Endothelial cell of umbilical vein (primary cell): ENCODE measurements at regions not wholly inside any gene's neighbourhood (a gene's known extent, or its start where the extent isn't known, plus 50 kb on each side); places are given as distances from the start of the nearest gene placed in this dataset.
"Not testable (repeated sequence)": the region's sequence is repeated elsewhere in the genome, so short reads cannot be mapped to it uniquely, and the experiment has no call there.

Experiments used
- BruUV-seq: library from RNA; stranded (reverse); fragments of 400-500 nt; replicated peaks from 2 replicates; lab custom pipeline; 2021; lab: Mats Ljungman, UMichigan
- CTCF ChIA-PET: fragments of 300-600, 350-600 bp; sonication (Branson Sonifier 250); formaldehyde crosslinking; loops from one replicate; lab custom pipeline; 2021; ENCODE audit warnings: antibody characterized with exemption, inconsistent platforms; lab: Charles Lee
- POLR2A ChIA-PET: fragments of 300-600, 350-600 bp; sonication (Branson Sonifier 250); formaldehyde crosslinking; loops from one replicate; lab custom pipeline; 2021; ENCODE audit warnings: antibody characterized with exemption, inconsistent platforms; lab: Charles Lee
- DNase-seq: peaks from one replicate; pipeline ENCODE4 v3.0.0-alpha.2; 2011; ENCODE audit warnings: low read depth, low spot score
- FAIRE-seq: peaks from 2 replicates; lab custom pipeline; 2011; peaks lifted over from hg19 to GRCh38; lab: Jason Lieb, UNC
- H2AFZ ChIP-seq: 2 replicates; pipeline ENCODE4 v1.6.0; 2012; ENCODE audit warnings: low read depth, low read length, control low read depth, inconsistent platforms
- H3K27ac ChIP-seq: 2 replicates; pipeline ENCODE4 v1.5.1; 2011; ENCODE audit warnings: low read depth, mild to moderate bottlenecking, control low read depth, low read length, moderate library complexity; ENCODE audit not compliant: insufficient read depth
- H3K27me3 ChIP-seq, 2 experiments: 2 replicates each; pipeline versions ENCODE4 v1.6.0 to v1.6.1; 2011; ENCODE audit warnings: low read length in 2 of 2, mixed read lengths in 1 of 2; ENCODE audit not compliant: control insufficient read depth in 2 of 2, insufficient read depth in 2 of 2
- H3K36me3 ChIP-seq, 2 experiments: 2 replicates in 1 of 2; 3 replicates in 1 of 2; pipeline ENCODE4 v1.5.1; 2011; ENCODE audit warnings: low read length in 2 of 2, mild to moderate bottlenecking in 1 of 2, moderate library complexity in 1 of 2; ENCODE audit not compliant: control insufficient read depth in 2 of 2, insufficient read depth in 2 of 2; ENCODE audit errors: extremely low read depth in 1 of 2
- H3K4me1 ChIP-seq: 3 replicates; pipeline ENCODE4 v1.5.1; 2011; ENCODE audit warnings: mild to moderate bottlenecking, low read length; ENCODE audit not compliant: control insufficient read depth, insufficient read depth; ENCODE audit errors: extremely low read depth
- H3K4me2 ChIP-seq: 2 replicates; pipeline ENCODE4 v1.6.1; 2011; ENCODE audit warnings: low read length, control low read depth, mixed read lengths; ENCODE audit not compliant: insufficient read depth
- H3K4me3 ChIP-seq, 3 experiments: fragments of 200-600 bp in 1 of 3; sonication (generic), shearing (Covaris generic) in 1 of 3; replicated peaks in 1 of 3; 2 replicates each; pipeline ENCODE4 v1.5.1; 2011 to 2016; ENCODE audit warnings: control low read depth in 3 of 3, low read length in 3 of 3, mild to moderate bottlenecking in 2 of 3, inconsistent platforms in 1 of 3, low read depth in 1 of 3, moderate library complexity in 1 of 3; ENCODE audit not compliant: insufficient read depth in 1 of 3
- H3K79me2 ChIP-seq: 2 replicates; pipeline ENCODE4 v1.6.0; 2012; ENCODE audit warnings: low read length, inconsistent platforms; ENCODE audit not compliant: control insufficient read depth, insufficient read depth
- H3K9ac ChIP-seq: replicated peaks from 2 replicates; pipeline ENCODE3; 2011; ENCODE audit warnings: low read length, control low read depth; ENCODE audit not compliant: insufficient read depth; ENCODE audit errors: extremely low read depth
- H3K9me1 ChIP-seq: replicated peaks from 3 replicates; pipeline ENCODE4 v1.6.0; 2011; ENCODE audit warnings: mild to moderate bottlenecking, low read length; ENCODE audit not compliant: control insufficient read depth, insufficient read depth; ENCODE audit errors: extremely low read depth
- H3K9me3 ChIP-seq: replicated peaks from 2 replicates; pipeline ENCODE4 v1.5.1; 2012; ENCODE audit warnings: low read length, inconsistent platforms; ENCODE audit not compliant: control insufficient read depth, insufficient read depth
- H4K20me1 ChIP-seq: replicated peaks from 2 replicates; pipeline ENCODE3; 2011; ENCODE audit warnings: mild to moderate bottlenecking, low read length; ENCODE audit not compliant: control insufficient read depth, insufficient read depth; ENCODE audit errors: extremely low read depth
- CTCF ChIP-seq, 2 donors: IDR thresholded peaks; 1 replicate in 1 of 2; 2 replicates in 1 of 2; pipeline ENCODE4 v1.5.1; 2011; ENCODE audit warnings: low read length in 2 of 2, mild to moderate bottlenecking in 2 of 2, moderate library complexity in 2 of 2, control low read depth in 1 of 2, inconsistent platforms in 1 of 2, low read depth in 1 of 2; ENCODE audit not compliant: insufficient read depth in 1 of 2; ENCODE audit errors: extremely low read depth in 1 of 2
- FOS ChIP-seq: IDR thresholded peaks from 2 replicates; pipeline ENCODE4 v1.6.1; 2011; ENCODE audit warnings: mild to moderate bottlenecking, low read length, moderate library complexity, borderline replicate concordance; ENCODE audit not compliant: insufficient read depth
- GATA2 ChIP-seq: IDR thresholded peaks from 2 replicates; pipeline ENCODE4 v1.7.0; 2011; ENCODE audit warnings: low read depth, mild to moderate bottlenecking, moderate library complexity, mixed read lengths, low read length; ENCODE audit not compliant: insufficient read length, insufficient read depth
- MYC ChIP-seq: IDR thresholded peaks from one replicate; pipeline ENCODE4 v1.6.1; 2011; ENCODE audit warnings: mild to moderate bottlenecking, low read depth, low read length
- POLR2A ChIP-seq: IDR thresholded peaks from 2 replicates; pipeline ENCODE4 v1.6.1; 2012; ENCODE audit warnings: low read depth, mild to moderate bottlenecking, control low read depth, low read length
- POLR2AphosphoS5 ChIP-seq: IDR thresholded peaks from 2 replicates; pipeline ENCODE4 v1.6.1; 2012; ENCODE audit warnings: low read depth, mild to moderate bottlenecking, control low read depth, low read length, moderate library complexity; ENCODE audit not compliant: insufficient read depth
- dilution Hi-C: fragments of 300-500 bp; cut with MboI; formaldehyde crosslinking; loops from one replicate; pipeline ENCODE4 v1.15.0; 2019; ENCODE audit warnings: low sequenced_read_pairs; ENCODE audit not compliant: extremely low pct_ligation_motif_present
- intact Hi-C: fragments of 100-400 bp; cut with micrococcal nuclease; formaldehyde crosslinking; loops from one replicate; pipeline ENCODE4 v1.10.0; 2022
- TF ChIP-seq, protein P1 (sequence below): IDR thresholded peaks from 2 replicates; pipeline ENCODE4 v1.6.1; 2011; ENCODE audit not compliant: insufficient read depth, insufficient read length

DNA sequence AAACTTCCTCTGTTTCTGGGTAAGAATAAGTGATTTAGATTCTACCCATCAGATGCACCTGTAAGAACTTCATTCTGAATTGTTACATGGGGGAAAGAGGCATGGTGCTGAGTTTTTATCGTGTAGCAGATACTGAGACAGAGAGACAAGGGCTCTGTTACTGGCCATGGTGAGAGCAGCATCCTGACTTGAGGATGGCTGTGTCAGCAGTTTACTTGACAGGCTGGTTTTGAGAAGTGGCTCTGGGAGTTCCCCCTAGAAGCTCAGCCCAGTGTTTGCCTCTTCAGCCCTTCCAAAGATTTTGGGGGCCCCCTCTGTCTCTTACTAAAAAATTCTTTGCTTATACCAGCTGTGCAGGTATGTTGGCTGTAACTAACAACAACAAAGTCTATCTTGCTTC is 510.5 kb downstream of the LRRC70 start:
- intact Hi-C loops = no loop called here
- Histone ChIP-seq H3K4me3 (no peak overlapping the region), H3K9me3 (no peaks in the 10 kb centered on the region), H3K9me1 (no peaks in the 10 kb centered on the region), H2AFZ (no peak overlapping the region), H3K9ac (no peak overlapping the region), H3K4me1 (no peaks in the 10 kb centered on the region), H4K20me1 (no peaks in the 10 kb centered on the region), H3K36me3 (no peaks in the 10 kb centered on the region), H3K79me2 (no peaks in the 10 kb centered on the region), H3K4me2 (no peak overlapping the region), H3K27ac (no peak overlapping the region), H3K27me3 (no peaks in the 10 kb centered on the region)
- CTCF ChIA-PET = no interaction called here
- POLR2A ChIA-PET = no interaction called here
- BruUV-seq = no TSS peak
- TF ChIP-seq POLR2A (no peak), GATA2 (no peak)
- TF ChIP-seq, protein P1, sequence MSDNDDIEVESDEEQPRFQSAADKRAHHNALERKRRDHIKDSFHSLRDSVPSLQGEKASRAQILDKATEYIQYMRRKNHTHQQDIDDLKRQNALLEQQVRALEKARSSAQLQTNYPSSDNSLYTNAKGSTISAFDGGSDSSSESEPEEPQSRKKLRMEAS = no peak
- dilution Hi-C loops = no loop called here
- DNase-seq (no peak), FAIRE-seq (no peak)

DNA sequence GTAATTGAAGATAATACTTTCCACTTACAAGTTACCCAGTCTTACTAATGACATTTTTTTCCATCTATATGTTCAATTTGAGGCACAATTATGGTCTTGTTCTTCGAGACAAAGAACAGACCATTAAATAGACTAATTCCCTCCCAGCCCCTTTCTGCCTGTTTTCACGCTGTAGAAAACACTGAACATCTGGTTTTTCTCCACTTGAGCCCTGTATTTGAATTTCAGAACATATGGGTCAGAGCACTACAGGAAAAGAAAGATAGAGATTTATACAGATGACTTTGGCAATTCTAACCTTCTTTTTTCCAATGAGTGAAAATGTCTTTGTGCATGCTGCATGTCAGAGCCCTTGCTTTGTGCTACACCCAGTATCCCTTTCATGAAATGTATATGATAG is 506.9 kb downstream of the LRRC70 start:
- dilution Hi-C loops (no loop called here), intact Hi-C loops (no loop called here)
- Histone ChIP-seq H3K9ac (no peak overlapping the region), H3K9me1 (no peaks in the 10 kb centered on the region), H3K79me2 (no peaks in the 10 kb centered on the region), H3K27me3 (no peaks in the 10 kb centered on the region), H3K36me3 (no peaks in the 10 kb centered on the region), H4K20me1 (no peaks in the 10 kb centered on the region), H3K4me2 (no peak overlapping the region), H3K9me3 (no peaks in the 10 kb centered on the region), H3K27ac (no peak overlapping the region), H3K4me1 (no peaks in the 10 kb centered on the region), H3K4me3 (no peak overlapping the region), H2AFZ (no peak overlapping the region)
- DNase-seq (no peak), FAIRE-seq (no peak)
- ChIA-PET CTCF (no interaction called here), POLR2A (no interaction called here)
- BruUV-seq = no TSS peak
- no peak for TF ChIP-seq MYC
- TF ChIP-seq POLR2AphosphoS5 = no peak
- no peak for TF ChIP-seq FOS
- no peak for TF ChIP-seq POLR2A
- no peak for TF ChIP-seq CTCF (IDR thresholded peaks at IDR 0.05; ENCODE audit: extremely low read depth in 1 of 2, insufficient read depth in 1 of 2, low read depth in 1 of 2, low read length in 2 of 2)

GRCh38 chr5:63083689-63084088 is 505.1 kb downstream of the LRRC70 start:
- H3K27me3 ChIP-seq, BruUV-seq, dilution Hi-C loops, FAIRE-seq, CTCF ChIA-PET, H3K9me1 ChIP-seq, H3K9ac ChIP-seq, H3K4me3 ChIP-seq, intact Hi-C loops, H3K4me1 ChIP-seq, H3K4me2 ChIP-seq, H3K36me3 ChIP-seq, DNase-seq, H3K9me3 ChIP-seq, H3K27ac ChIP-seq, H3K79me2 ChIP-seq, H2AFZ ChIP-seq, H4K20me1 ChIP-seq, POLR2A ChIA-PET: not testable (repeated sequence)
